Gastroesophageal sphincter (tissue), 3 donors: ENCODE measurements at regions not wholly inside any gene's neighbourhood (a gene's known extent, or its start where the extent isn't known, plus 50 kb on each side); places are given as distances from the start of the nearest gene placed in this dataset.

Experiments
- CTCF ChIP-seq, 4 experiments: fragments of 200-600 bp in 2 of 4; fragments of 450-650 bp in 2 of 4; sonication (generic) in 1 of 4; IDR thresholded peaks; one replicate each; pipeline ENCODE4 v1.5.1; 2017 to 2019; ENCODE audit warnings: antibody characterized with exemption in 4 of 4, mild to moderate bottlenecking in 2 of 4, moderate library complexity in 2 of 4
- POLR2A ChIP-seq, 2 donors: fragments of 450-650 bp; IDR thresholded peaks; one replicate each; pipeline ENCODE4 v1.6.1; 2017; ENCODE audit warnings: antibody characterized with exemption in 2 of 2, mild to moderate bottlenecking in 2 of 2, moderate library complexity in 1 of 2
- POLR2AphosphoS5 ChIP-seq: sonication (generic); formaldehyde crosslinking; IDR thresholded peaks from one replicate; pipeline ENCODE4 v1.6.1; 2017; ENCODE audit warnings: antibody characterized with exemption

DNA sequence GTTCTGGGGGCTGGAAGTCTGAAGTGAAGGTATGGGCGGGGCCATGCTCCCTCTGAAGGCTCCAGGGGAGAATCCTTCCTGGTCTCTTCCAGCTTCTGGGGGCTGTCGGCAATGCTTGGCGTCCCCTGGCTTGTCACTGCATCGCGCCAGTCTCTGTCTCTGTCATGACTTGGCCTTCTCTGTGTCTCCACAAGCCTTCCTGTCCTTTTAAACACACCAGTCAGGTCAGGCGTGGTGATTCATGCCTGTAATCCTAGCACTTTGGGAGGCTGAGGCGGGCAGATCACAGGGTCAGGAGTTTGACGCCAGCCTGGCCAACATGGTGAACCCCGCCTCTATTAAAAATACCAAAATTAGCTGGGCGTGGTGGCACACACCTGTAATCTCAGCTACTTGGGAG lies 125.3 kb downstream of the ACTL8 start:
- TF ChIP-seq CTCF (IDR thresholded peaks at IDR 0.05) (no peak), POLR2A (IDR thresholded peaks at IDR 0.05) (no peak), POLR2AphosphoS5 (no peak)
